ENCODE measurements at regions not wholly inside any gene's neighbourhood (a gene's known extent, or its start where the extent isn't known, plus 50 kb on each side); places are given as distances from the start of the nearest gene placed in this dataset.

DNA sequence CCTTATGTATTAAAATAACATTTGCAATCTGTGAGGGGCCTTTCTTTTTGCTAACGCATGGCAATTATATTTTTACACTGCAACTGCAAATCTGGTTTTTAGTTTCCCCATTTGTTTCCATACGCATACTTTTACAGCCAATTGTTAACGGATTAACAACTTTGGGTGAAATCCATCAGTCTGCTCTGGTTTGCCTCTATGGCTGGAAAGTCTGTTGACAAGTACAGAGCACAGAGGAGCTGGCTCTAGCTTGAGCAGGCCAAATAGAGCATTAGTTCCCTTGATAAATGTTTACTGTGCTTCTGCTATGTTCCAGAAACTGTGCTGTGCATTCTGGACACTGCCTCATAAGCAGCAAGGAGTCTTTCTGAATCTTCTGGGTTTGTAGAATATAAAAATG lies 400.4 kb upstream of the KIF2A start:
- no peak for TF ChIP-seq POLR2A (IDR thresholded peaks at IDR 0.05)
- TF ChIP-seq CTCF (IDR thresholded peaks at IDR 0.05): no peak

Data from lower leg skin (tissue), 3 donors.